SK-N-MC (cell line): ENCODE measurements at regions not wholly inside any gene's neighbourhood (a gene's known extent, or its start where the extent isn't known, plus 50 kb on each side); places are given as distances from the start of the nearest gene placed in this dataset.
"Not testable (repeated sequence)": the region's sequence is repeated elsewhere in the genome, so short reads cannot be mapped to it uniquely, and the experiment has no call there.

ENCODE experiments used
- EZH2 ChIP-seq: fragments of 200-600 bp; sonication (generic); IDR thresholded peaks from one replicate; pipeline ENCODE4 v1.6.1; 2017; ENCODE audit warnings: antibody characterized with exemption
- POLR2AphosphoS5 ChIP-seq: IDR thresholded peaks from 2 replicates; pipeline ENCODE4 v1.6.1; 2012; ENCODE audit warnings: mild to moderate bottlenecking, low read depth, low read length, borderline replicate concordance

GRCh38 chr5:56731473-56731872 is 83.9 kb upstream of the MAP3K1 start:
- not testable (repeated sequence) for TF ChIP-seq POLR2AphosphoS5, EZH2
